IMR-90 (cell line): ENCODE measurements at regions not wholly inside any gene's neighbourhood (a gene's known extent, or its start where the extent isn't known, plus 50 kb on each side); places are given as distances from the start of the nearest gene placed in this dataset.
"Not testable (repeated sequence)": the region's sequence is repeated elsewhere in the genome, so short reads cannot be mapped to it uniquely, and the experiment has no call there.

Experiments
- ATAC-seq: fragments of 200-7000 bp; cut with Tn5 transposase; 2 replicates; pipeline ENCODE4 v1.9.1; 2020; ENCODE audit warnings: low read depth, mild to moderate bottlenecking, moderate library complexity
- BruUV-seq: library from RNA; stranded (reverse); fragments of 400-500 nt; replicated peaks from 2 replicates; lab custom pipeline; 2021; lab: Mats Ljungman, UMichigan
- CTCF ChIA-PET: fragments of 300-600 bp; formaldehyde crosslinking; extraction: SDS; loops from one replicate; lab custom pipeline; 2021; ENCODE audit warnings: antibody characterized with exemption; lab: Yijun Ruan, JAX
- POLR2A ChIA-PET: fragments of 300-600 bp; sonication (Branson Sonifier 250); formaldehyde crosslinking; loops from one replicate; lab custom pipeline; 2022; ENCODE audit warnings: antibody characterized with exemption; ENCODE audit not compliant: unreplicated experiment; lab: Charles Lee
- DNase-seq: peaks from one replicate; pipeline ENCODE4 v3.0.0; 2013
- H2AFZ ChIP-seq: replicated peaks from 2 replicates; pipeline ENCODE3; 2013; ENCODE audit warnings: low read length, mild to moderate bottlenecking; ENCODE audit not compliant: poor library complexity
- H2AK5ac ChIP-seq: 2 replicates; pipeline ENCODE4 v1.6.1; 2013; ENCODE audit warnings: low read depth, low read length, inconsistent platforms
- H2AK9ac ChIP-seq: replicated peaks from 2 replicates; pipeline ENCODE3; 2013; ENCODE audit warnings: mild to moderate bottlenecking, low read depth, low read length, moderate library complexity; ENCODE audit not compliant: poor library complexity
- H2BK120ac ChIP-seq: 2 replicates; pipeline ENCODE4 v1.6.1; 2013; ENCODE audit warnings: low read depth, low read length, inconsistent platforms
- H2BK15ac ChIP-seq: 3 replicates; pipeline ENCODE4 v1.6.1; 2013; ENCODE audit warnings: low read depth, low read length, inconsistent platforms
- H2BK20ac ChIP-seq: 2 replicates; pipeline ENCODE4 v1.6.1; 2013; ENCODE audit warnings: low read depth, mild to moderate bottlenecking, inconsistent platforms, low read length, moderate library complexity
- H2BK5ac ChIP-seq: 2 replicates; pipeline ENCODE4 v1.6.1; 2013; ENCODE audit warnings: mild to moderate bottlenecking, low read depth, low read length, inconsistent platforms; ENCODE audit not compliant: poor library complexity, severe bottlenecking
- H3K14ac ChIP-seq: replicated peaks from 2 replicates; pipeline ENCODE4 v1.6.1; 2013; ENCODE audit warnings: low read depth, low read length, inconsistent platforms
- H3K18ac ChIP-seq: 2 replicates; pipeline ENCODE4 v1.6.1; 2013; ENCODE audit warnings: low read depth, low read length, control low read depth
- H3K23ac ChIP-seq: 2 replicates; pipeline ENCODE4 v1.6.1; 2013; ENCODE audit warnings: low read depth, low read length, inconsistent platforms
- H3K27ac ChIP-seq: 2 replicates; pipeline ENCODE4 v1.5.1; 2013; ENCODE audit warnings: mild to moderate bottlenecking, control low read depth, low read length; ENCODE audit not compliant: insufficient read depth
- H3K27me3 ChIP-seq: 2 replicates; pipeline ENCODE4 v1.6.1; 2013; ENCODE audit warnings: low read length; ENCODE audit not compliant: control insufficient read depth, insufficient read depth
- H3K36me3 ChIP-seq: 2 replicates; pipeline ENCODE4 v1.6.1; 2013; ENCODE audit warnings: low read length, mixed read lengths; ENCODE audit not compliant: control insufficient read depth, insufficient read depth
- H3K4ac ChIP-seq: 2 replicates; pipeline ENCODE4 v1.6.1; 2013; ENCODE audit warnings: low read depth, low read length, inconsistent platforms
- H3K4me1 ChIP-seq: 2 replicates; pipeline ENCODE4 v1.6.1; 2013; ENCODE audit warnings: low read length, mixed read lengths; ENCODE audit not compliant: control insufficient read depth, insufficient read depth
- H3K4me2 ChIP-seq: 2 replicates; pipeline ENCODE4 v1.6.1; 2013; ENCODE audit warnings: low read depth, mild to moderate bottlenecking, control low read depth, low read length, moderate library complexity
- H3K4me3 ChIP-seq: 2 replicates; pipeline ENCODE4 v1.5.1; 2013; ENCODE audit warnings: low read depth, mild to moderate bottlenecking, control low read depth, low read length, moderate library complexity; ENCODE audit not compliant: insufficient read depth
- H3K56ac ChIP-seq: 2 replicates; pipeline ENCODE4 v1.6.1; 2013; ENCODE audit warnings: low read length, inconsistent platforms; ENCODE audit not compliant: insufficient read depth; ENCODE audit errors: extremely low read depth
- H3K79me1 ChIP-seq, 2 experiments: 2 replicates each; pipeline ENCODE4 v1.6.1; 2013; ENCODE audit warnings: low read length in 2 of 2, inconsistent platforms in 1 of 2, low read depth in 1 of 2
- H3K9ac ChIP-seq: 2 replicates; pipeline ENCODE4 v1.6.1; 2013; ENCODE audit warnings: low read depth, low read length, control low read depth
- H3K9me1 ChIP-seq: 2 replicates; pipeline ENCODE4 v1.6.1; 2013; ENCODE audit warnings: low read length, inconsistent platforms; ENCODE audit not compliant: insufficient read depth
- H3K9me3 ChIP-seq: 2 replicates; pipeline ENCODE4 v1.6.1; 2013; ENCODE audit warnings: low read length; ENCODE audit not compliant: control insufficient read depth, insufficient read depth
- H4K20me1 ChIP-seq: 2 replicates; pipeline ENCODE4 v1.6.1; 2013; ENCODE audit warnings: low read length, inconsistent platforms; ENCODE audit not compliant: insufficient read depth
- H4K5ac ChIP-seq: 2 replicates; pipeline ENCODE4 v1.6.1; 2013; ENCODE audit warnings: mild to moderate bottlenecking, low read depth, low read length, control low read depth
- H4K8ac ChIP-seq, 2 experiments: 2 replicates each; pipeline ENCODE4 v1.6.1; 2013; ENCODE audit warnings: low read depth in 2 of 2, low read length in 2 of 2, control low read depth in 1 of 2, inconsistent platforms in 1 of 2
- H4K91ac ChIP-seq: 2 replicates; pipeline ENCODE4 v1.6.1; 2013; ENCODE audit warnings: low read depth, low read length, inconsistent platforms; ENCODE audit not compliant: insufficient read depth
- WGBS, 2 experiments: methylation state at CpG; one replicate each; pipeline versions ENCODE4 v1.1.5 to v1.1.7; 2013; ENCODE audit warnings: missing lambda C conversion rate in 2 of 2; ENCODE audit not compliant: insufficient read length in 1 of 2; ENCODE audit errors: extremely low coverage in 2 of 2; 5-methylcytosine and 5-hydroxymethylcytosine counted together
- dilution Hi-C: fragments of 300-500 bp; cut with HindIII; formaldehyde crosslinking; loops from one replicate; pipeline ENCODE4 v1.14.3; 2018; ENCODE audit warnings: low sequenced_read_pairs; ENCODE audit not compliant: unreplicated experiment
- in situ Hi-C: fragments of 300-500 bp; cut with MboI; formaldehyde crosslinking; loops from 3 replicates; pipeline ENCODE4 v1.14.3; 2019; ENCODE audit warnings: low sequenced_read_pairs, inconsistent platforms, mixed read lengths
- intact Hi-C: fragments of 100-400 bp; cut with micrococcal nuclease; formaldehyde crosslinking; loops from 2 replicates; pipeline ENCODE4 v1.10.0; 2022

DNA sequence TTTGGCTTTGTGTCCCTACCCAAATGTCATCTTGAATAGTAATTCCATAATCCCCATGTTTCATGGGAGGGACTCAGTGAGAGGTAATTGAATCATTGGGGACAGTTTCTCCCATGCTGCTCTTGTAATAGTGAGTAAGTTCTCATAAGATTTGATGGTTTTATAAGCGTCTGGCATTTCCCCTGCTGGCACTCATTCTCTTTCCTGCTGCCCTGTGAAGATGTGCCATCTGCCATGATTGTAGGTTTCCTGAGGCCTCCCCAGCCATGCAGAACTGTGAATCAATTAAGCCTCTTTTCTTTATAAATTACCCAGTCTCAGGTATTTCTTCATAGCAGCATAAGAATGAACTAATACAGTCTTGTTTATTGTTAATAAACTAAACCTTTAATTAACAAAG, 402.6 kb downstream of the NYAP2 start:
- DNase-seq, H3K9me3 ChIP-seq, H3K36me3 ChIP-seq, H2AK9ac ChIP-seq, H2AK5ac ChIP-seq, H4K5ac ChIP-seq, H2BK20ac ChIP-seq, H4K20me1 ChIP-seq, H3K4me3 ChIP-seq, H3K79me1 ChIP-seq, H4K91ac ChIP-seq, POLR2A ChIA-PET, H3K4me1 ChIP-seq, H2BK5ac ChIP-seq, dilution Hi-C loops, intact Hi-C loops, H3K56ac ChIP-seq, H3K9ac ChIP-seq, H3K14ac ChIP-seq, H3K4ac ChIP-seq, H3K9me1 ChIP-seq, H2BK15ac ChIP-seq, H3K18ac ChIP-seq, H2BK120ac ChIP-seq, BruUV-seq, H3K23ac ChIP-seq, H3K4me2 ChIP-seq, ATAC-seq, H4K8ac ChIP-seq, in situ Hi-C loops, H3K27me3 ChIP-seq, CTCF ChIA-PET, H3K27ac ChIP-seq, H2AFZ ChIP-seq: not testable (repeated sequence)
- no CpG with 5 or more reads among the region's 1 CpG for WGBS, 2 experiments
